Thyroid gland (tissue), 4 donors: ENCODE measurements at regions not wholly inside any gene's neighbourhood (a gene's known extent, or its start where the extent isn't known, plus 50 kb on each side); places are given as distances from the start of the nearest gene placed in this dataset.

Experiments
- CTCF ChIP-seq, 6 experiments: fragments of 200-600 bp in 3 of 6; fragments of 450-650 bp in 3 of 6; sonication (generic) in 3 of 6; IDR thresholded peaks; one replicate each; pipeline ENCODE4 v1.5.1; 2016 to 2019; ENCODE audit warnings: antibody characterized with exemption in 6 of 6, mild to moderate bottlenecking in 2 of 6, inconsistent platforms in 1 of 6, moderate library complexity in 1 of 6
- POLR2A ChIP-seq, 2 donors: fragments of 450-650 bp; IDR thresholded peaks; one replicate each; pipeline ENCODE4 v1.6.1; 2017; ENCODE audit warnings: antibody characterized with exemption in 2 of 2, mild to moderate bottlenecking in 2 of 2, moderate library complexity in 1 of 2

DNA sequence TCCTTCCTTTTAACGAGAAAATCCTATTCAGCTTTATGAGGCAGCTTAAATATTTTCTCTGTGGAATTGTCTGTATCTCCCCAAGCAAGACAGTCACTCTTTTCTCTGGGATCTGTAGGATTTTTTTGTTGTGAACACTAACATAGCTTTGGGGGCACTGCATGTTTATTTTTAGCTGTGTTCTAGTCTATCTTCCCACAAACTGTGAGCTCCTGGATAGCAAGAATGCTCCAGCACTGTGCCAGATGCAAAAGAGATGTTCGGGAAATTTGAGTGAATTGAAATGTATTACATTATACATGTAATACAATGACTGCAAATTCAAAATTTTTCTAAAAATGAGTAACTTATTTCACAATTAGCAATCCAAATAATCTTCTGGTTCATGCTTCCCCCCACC is 282.2 kb downstream of the PLPP3 start:
- TF ChIP-seq CTCF (IDR thresholded peaks at IDR 0.05) (no peak), POLR2A (IDR thresholded peaks at IDR 0.05) (no peak)
